Retinal pigment epithelial cell (primary cell): ENCODE measurements at regions not wholly inside any gene's neighbourhood (a gene's known extent, or its start where the extent isn't known, plus 50 kb on each side); places are given as distances from the start of the nearest gene placed in this dataset.

Source experiments
- DNase-seq: peaks from one replicate; pipeline ENCODE4 v3.0.0-alpha.2; 2010; ENCODE audit warnings: low read depth
- H3K4me3 ChIP-seq: 2 replicates; pipeline ENCODE4 v1.5.1; 2011; ENCODE audit warnings: mild to moderate bottlenecking, low read length, control low read depth, moderate library complexity
- TF ChIP-seq, protein P1 (sequence below): conservative IDR thresholded peaks from 2 replicates; pipeline ENCODE4 v1.5.1; 2011; ENCODE audit warnings: low read depth, low read length, control low read depth, inconsistent platforms

DNA sequence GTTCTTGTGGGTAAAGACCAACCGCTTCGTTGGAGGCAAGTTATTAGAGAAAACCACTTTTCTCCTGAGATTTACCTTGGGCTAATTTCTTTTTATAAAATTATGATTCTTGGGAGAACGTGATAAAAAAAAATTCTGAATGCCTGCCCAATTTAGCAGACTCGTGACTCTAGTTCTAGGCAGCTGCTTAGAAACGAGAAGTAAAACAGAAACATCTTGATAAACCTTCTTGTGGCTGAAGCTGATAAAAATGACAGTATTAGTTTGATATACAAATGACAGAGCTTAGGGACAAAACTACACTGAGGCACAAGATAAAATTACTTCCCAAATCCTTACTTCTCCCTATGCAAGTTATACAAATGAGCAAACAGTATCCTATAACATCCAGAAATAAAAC is 458.9 kb upstream of the TEX13C start:
- H3K4me3 ChIP-seq: no peak overlapping the region
- TF ChIP-seq, protein P1, sequence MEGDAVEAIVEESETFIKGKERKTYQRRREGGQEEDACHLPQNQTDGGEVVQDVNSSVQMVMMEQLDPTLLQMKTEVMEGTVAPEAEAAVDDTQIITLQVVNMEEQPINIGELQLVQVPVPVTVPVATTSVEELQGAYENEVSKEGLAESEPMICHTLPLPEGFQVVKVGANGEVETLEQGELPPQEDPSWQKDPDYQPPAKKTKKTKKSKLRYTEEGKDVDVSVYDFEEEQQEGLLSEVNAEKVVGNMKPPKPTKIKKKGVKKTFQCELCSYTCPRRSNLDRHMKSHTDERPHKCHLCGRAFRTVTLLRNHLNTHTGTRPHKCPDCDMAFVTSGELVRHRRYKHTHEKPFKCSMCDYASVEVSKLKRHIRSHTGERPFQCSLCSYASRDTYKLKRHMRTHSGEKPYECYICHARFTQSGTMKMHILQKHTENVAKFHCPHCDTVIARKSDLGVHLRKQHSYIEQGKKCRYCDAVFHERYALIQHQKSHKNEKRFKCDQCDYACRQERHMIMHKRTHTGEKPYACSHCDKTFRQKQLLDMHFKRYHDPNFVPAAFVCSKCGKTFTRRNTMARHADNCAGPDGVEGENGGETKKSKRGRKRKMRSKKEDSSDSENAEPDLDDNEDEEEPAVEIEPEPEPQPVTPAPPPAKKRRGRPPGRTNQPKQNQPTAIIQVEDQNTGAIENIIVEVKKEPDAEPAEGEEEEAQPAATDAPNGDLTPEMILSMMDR: no peak

DNA sequence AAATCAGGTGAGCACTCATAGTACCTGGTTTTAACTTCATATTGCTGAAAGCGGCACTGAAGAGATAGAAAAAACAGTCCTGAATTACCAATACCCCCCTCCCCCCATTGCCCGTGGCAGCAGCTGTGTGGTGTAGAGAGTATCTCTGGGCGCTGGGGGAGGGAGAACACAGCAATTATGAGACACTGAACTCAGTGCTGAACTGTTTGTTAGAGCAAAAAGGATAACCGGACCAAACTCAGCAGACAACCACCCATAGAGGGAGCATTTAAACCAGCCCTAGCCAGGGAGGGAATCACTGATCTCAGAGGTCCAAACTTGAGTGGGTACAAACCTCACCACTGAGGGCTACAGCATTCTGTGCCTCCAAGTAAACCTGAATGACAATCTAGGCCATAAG is 457.4 kb upstream of the TEX13C start:
- TF ChIP-seq, protein P1: no peak
- H3K4me3 ChIP-seq: no peak overlapping the region
- DNase-seq: no peak

More for the DNA sequence above, 458.9 kb upstream of the TEX13C start:
- no peak for DNase-seq

DNA sequence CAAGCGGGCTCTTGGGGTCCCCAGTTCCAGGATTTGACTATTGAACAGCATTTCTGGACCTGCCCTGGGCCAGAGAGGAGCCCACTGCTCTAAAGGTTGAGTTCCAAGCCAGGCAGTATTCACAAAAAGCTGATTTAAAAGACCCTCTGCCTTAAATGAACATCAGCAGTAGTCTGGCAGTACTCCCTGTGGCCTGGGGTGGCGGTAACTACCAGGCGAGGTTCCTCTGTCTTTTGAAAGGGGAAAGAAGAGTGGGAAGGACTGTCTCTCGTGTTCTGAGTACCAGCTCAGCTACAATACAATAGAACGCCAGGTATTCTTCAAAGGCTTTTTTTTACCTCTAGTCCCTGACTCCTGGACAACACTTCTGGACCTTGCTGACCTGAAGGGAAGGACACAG is 456.4 kb upstream of the TEX13C start:
- no peak for DNase-seq
- H3K4me3 ChIP-seq: no peak overlapping the region
- TF ChIP-seq, protein P1: no peak

DNA sequence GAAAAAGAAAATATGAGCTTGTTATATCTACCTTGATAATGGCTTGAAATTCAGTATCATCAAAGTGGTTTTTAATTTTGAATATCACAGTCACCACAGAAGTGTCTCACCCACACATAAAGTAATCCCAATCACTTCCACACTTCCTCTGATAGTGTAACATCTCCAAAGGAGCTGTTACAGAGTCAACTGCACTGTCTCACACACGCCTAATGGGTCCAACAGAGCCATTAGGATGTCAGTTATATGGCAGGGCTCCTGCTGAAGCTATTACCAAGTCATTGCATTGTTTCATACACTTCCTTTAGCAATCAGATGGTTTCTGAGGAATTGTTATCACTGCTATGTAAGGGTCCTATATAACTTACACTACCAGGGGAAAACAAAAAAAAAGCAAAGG is 432.1 kb upstream of the TEX13C start:
- TF ChIP-seq, protein P1: no peak
- DNase-seq: no peak
- no peak overlapping the region for H3K4me3 ChIP-seq

DNA sequence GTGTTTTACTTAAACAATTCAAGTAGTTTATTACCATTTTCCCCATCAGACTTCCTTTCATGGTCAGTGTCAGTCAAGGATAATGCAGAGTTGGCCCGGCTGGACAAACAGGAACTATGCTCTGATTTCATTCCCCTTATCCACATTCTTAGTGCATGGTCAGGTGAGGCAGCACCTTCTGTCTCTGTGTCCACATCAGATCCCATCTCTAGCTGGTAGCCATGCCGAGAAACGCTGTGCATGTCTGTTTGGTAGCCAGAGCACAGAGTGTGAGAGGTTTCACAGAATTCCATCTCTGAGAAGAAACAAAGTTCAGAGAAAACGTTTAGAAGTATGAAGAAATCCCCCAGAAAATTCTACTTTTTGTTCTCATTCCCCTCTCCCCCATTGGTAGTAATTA is 423.7 kb upstream of the TEX13C start:
- TF ChIP-seq, protein P1: no peak
- no peak for DNase-seq
- H3K4me3 ChIP-seq: no peak overlapping the region

DNA sequence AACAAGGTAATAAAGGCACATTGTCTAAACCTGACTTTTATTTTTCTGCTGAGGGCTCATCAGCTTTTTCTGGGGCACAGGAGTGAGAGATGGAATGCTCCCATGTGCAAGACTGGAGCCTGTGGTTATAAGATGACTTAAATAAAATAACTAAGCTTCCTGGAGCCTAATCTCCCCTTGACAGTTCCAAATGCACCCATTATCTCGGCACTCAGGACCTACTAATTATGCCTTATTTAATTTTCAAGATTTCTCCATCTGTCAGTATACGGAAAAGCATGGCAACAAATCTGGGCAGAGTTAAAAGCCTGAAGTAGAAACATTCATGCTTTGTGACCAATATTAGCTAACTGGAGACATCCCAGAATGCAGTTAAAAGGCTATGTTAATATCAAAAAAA is 416.7 kb upstream of the TEX13C start:
- no peak overlapping the region for H3K4me3 ChIP-seq
- DNase-seq: no peak
- TF ChIP-seq, protein P1: no peak

DNA sequence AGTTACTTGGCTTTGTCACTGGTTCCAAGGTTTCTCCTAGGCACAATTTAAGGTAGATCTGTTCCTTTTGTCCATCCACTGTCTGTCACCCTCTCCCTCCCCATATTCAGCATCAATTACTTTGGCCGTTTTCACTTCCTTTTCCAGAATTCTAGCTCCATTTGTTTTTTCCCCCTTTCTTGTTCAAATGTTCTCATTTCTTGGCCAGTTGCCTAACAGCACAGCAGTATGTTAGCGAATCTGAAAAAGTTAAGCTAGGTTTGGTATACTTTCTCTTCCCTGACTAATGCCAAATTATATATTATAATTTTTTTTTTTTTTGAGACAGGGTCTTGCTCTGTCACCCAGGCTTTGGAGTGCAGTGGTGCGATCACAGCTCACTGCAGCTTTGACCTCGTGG is 409.1 kb upstream of the TEX13C start:
- TF ChIP-seq, protein P1: no peak
- H3K4me3 ChIP-seq: no peak overlapping the region
- no peak for DNase-seq
